ENCODE measurements at regions not wholly inside any gene's neighbourhood (a gene's known extent, or its start where the extent isn't known, plus 50 kb on each side); places are given as distances from the start of the nearest gene placed in this dataset.

DNA sequence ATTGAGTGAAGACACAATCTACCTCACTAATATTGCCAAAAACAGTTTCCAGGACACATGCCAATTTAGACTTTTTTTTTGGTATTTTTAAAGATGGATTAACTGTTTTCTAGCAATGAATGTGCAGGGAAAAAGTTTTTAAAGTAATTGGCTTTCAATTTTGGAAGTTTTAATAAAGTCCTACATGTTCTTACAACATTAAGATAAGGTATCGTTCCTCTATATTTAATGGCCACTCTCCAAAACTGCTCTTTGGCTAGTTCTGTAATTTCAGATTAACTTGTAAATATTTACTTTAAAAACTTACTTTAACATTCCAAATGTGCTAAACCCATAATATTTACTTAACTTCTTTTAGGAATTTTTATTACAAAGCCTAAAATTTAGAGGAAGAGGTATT, 1332.2 kb upstream of the PRMT6 start:
- TF ChIP-seq, protein P1, sequence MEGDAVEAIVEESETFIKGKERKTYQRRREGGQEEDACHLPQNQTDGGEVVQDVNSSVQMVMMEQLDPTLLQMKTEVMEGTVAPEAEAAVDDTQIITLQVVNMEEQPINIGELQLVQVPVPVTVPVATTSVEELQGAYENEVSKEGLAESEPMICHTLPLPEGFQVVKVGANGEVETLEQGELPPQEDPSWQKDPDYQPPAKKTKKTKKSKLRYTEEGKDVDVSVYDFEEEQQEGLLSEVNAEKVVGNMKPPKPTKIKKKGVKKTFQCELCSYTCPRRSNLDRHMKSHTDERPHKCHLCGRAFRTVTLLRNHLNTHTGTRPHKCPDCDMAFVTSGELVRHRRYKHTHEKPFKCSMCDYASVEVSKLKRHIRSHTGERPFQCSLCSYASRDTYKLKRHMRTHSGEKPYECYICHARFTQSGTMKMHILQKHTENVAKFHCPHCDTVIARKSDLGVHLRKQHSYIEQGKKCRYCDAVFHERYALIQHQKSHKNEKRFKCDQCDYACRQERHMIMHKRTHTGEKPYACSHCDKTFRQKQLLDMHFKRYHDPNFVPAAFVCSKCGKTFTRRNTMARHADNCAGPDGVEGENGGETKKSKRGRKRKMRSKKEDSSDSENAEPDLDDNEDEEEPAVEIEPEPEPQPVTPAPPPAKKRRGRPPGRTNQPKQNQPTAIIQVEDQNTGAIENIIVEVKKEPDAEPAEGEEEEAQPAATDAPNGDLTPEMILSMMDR (IDR thresholded peaks at IDR 0.05; ENCODE audit: low read depth, low read length): no peak
- TF ChIP-seq, protein P2, sequence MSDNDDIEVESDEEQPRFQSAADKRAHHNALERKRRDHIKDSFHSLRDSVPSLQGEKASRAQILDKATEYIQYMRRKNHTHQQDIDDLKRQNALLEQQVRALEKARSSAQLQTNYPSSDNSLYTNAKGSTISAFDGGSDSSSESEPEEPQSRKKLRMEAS (IDR thresholded peaks at IDR 0.05; ENCODE audit: low read depth, low read length): no peak
- TF ChIP-seq MYC (IDR thresholded peaks at IDR 0.05; ENCODE audit: low read depth, low read length) (no peak), POLR2A (IDR thresholded peaks at IDR 0.05; ENCODE audit: extremely low read depth, insufficient read length) (no peak)
